HL-60 (cell line): ENCODE measurements at regions not wholly inside any gene's neighbourhood (a gene's known extent, or its start where the extent isn't known, plus 50 kb on each side); places are given as distances from the start of the nearest gene placed in this dataset.
"Not testable (repeated sequence)": the region's sequence is repeated elsewhere in the genome, so short reads cannot be mapped to it uniquely, and the experiment has no call there.

Source experiments
- DNase-seq, 2 experiments: peaks; one replicate each; pipeline ENCODE4 v3.0.0-alpha.2; 2010 to 2020; ENCODE audit warnings: low read depth in 1 of 2, low spot score in 1 of 2
- H3K27ac ChIP-seq: fragments of 250-450 bp; sonication (Bioruptor Pico); replicated peaks from 2 replicates; pipeline ENCODE4 v1.5.1; 2020; ENCODE audit warnings: mild to moderate bottlenecking, moderate library complexity
- H3K27me3 ChIP-seq: fragments of 250-450 bp; sonication (Bioruptor Pico); 2 replicates; pipeline ENCODE4 v1.5.1; 2021; ENCODE audit warnings: mild to moderate bottlenecking, moderate library complexity; ENCODE audit not compliant: insufficient read depth, poor library complexity, severe bottlenecking
- H3K4me3 ChIP-seq: replicated peaks from 2 replicates; pipeline ENCODE4 v1.5.1; 2011; ENCODE audit warnings: mild to moderate bottlenecking, control low read depth, low read length; ENCODE audit not compliant: insufficient read depth
- CTCF ChIP-seq: IDR thresholded peaks from one replicate; pipeline ENCODE4 v1.5.1; 2011; ENCODE audit warnings: low read length, control low read depth, inconsistent platforms; ENCODE audit not compliant: insufficient read depth
- GABPA ChIP-seq: IDR thresholded peaks from 2 replicates; pipeline ENCODE4 v1.6.1; 2012; ENCODE audit warnings: low read depth
- POLR2AphosphoS5 ChIP-seq: IDR thresholded peaks from 2 replicates; pipeline ENCODE4 v1.6.1; 2012; ENCODE audit warnings: low read depth
- REST ChIP-seq: IDR thresholded peaks from 2 replicates; pipeline ENCODE4 v1.6.1; 2012; ENCODE audit warnings: low read depth; ENCODE audit not compliant: insufficient replicate concordance
- SPI1 ChIP-seq: IDR thresholded peaks from 2 replicates; pipeline ENCODE4 v1.6.1; 2012; ENCODE audit warnings: low read depth, mild to moderate bottlenecking, borderline replicate concordance

GRCh38 chr3:194054016-194054415 is 81.9 kb upstream of the HES1 start:
- DNase-seq, result no peak
- no peak overlapping the region for H3K27ac ChIP-seq
- H3K27me3 ChIP-seq, result no peaks in the 10 kb centered on the region
- TF ChIP-seq GABPA (no peak), POLR2AphosphoS5 (no peak), CTCF (no peak), REST (no peak), SPI1 (no peak)
- no peak overlapping the region for H3K4me3 ChIP-seq

- Histone ChIP-seq H3K4me3 (no peak overlapping the region), H3K27me3 (no peaks in the 10 kb centered on the region), H3K27ac (no peak overlapping the region)
- no peak for DNase-seq
- no peak for TF ChIP-seq REST
- no peak for TF ChIP-seq GABPA
- no peak for TF ChIP-seq POLR2AphosphoS5
- no peak for TF ChIP-seq CTCF
These were observed 81.4 kb upstream of the HES1 start for GRCh38 chr3:194054540-194054939.

DNA sequence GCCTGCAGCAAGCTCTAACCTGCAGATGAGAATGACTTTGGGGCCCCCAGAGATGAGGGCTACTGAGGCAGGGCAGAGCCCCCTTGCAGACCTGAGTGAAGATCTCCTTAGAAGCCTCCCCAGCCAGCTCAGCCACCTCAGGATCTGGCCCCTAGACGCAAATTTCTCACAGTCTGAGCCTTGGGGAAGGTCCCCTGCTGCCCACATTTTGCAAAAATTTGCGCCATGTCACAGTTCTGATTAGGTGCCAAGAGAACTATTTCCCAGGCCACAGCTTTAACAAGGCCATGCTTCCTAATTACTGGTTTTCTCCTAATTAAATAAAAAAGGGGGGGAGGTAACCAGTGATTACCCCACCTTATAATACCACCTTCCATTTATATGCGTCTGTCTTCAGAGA is 81.0 kb upstream of the HES1 start:
- Histone ChIP-seq H3K27me3 (no peaks in the 10 kb centered on the region), H3K27ac (no peak overlapping the region), H3K4me3 (no peak overlapping the region)
- TF ChIP-seq SPI1 (no peak), CTCF (no peak), POLR2AphosphoS5 (no peak), GABPA (no peak), REST (no peak)
- DNase-seq, result no peak

- not testable (repeated sequence) for H3K27me3 ChIP-seq, H3K4me3 ChIP-seq, H3K27ac ChIP-seq, DNase-seq
These were observed 79.6 kb upstream of the HES1 start for GRCh38 chr3:194056323-194056722.
